IMR-90 (cell line): ENCODE measurements at regions not wholly inside any gene's neighbourhood (a gene's known extent, or its start where the extent isn't known, plus 50 kb on each side); places are given as distances from the start of the nearest gene placed in this dataset.

Source experiments
- ATAC-seq: fragments of 200-7000 bp; cut with Tn5 transposase; 2 replicates; pipeline ENCODE4 v1.9.1; 2020; ENCODE audit warnings: low read depth, mild to moderate bottlenecking, moderate library complexity
- BruUV-seq: library from RNA; stranded (reverse); fragments of 400-500 nt; replicated peaks from 2 replicates; lab custom pipeline; 2021; lab: Mats Ljungman, UMichigan
- CTCF ChIA-PET: fragments of 300-600 bp; formaldehyde crosslinking; extraction: SDS; loops from one replicate; lab custom pipeline; 2021; ENCODE audit warnings: antibody characterized with exemption; lab: Yijun Ruan, JAX
- POLR2A ChIA-PET: fragments of 300-600 bp; sonication (Branson Sonifier 250); formaldehyde crosslinking; loops from one replicate; lab custom pipeline; 2022; ENCODE audit warnings: antibody characterized with exemption; ENCODE audit not compliant: unreplicated experiment; lab: Charles Lee
- DNase-seq: peaks from one replicate; pipeline ENCODE4 v3.0.0; 2013
- H2AFZ ChIP-seq: replicated peaks from 2 replicates; pipeline ENCODE3; 2013; ENCODE audit warnings: low read length, mild to moderate bottlenecking; ENCODE audit not compliant: poor library complexity
- H2AK5ac ChIP-seq: 2 replicates; pipeline ENCODE4 v1.6.1; 2013; ENCODE audit warnings: low read depth, low read length, inconsistent platforms
- H2AK9ac ChIP-seq: replicated peaks from 2 replicates; pipeline ENCODE3; 2013; ENCODE audit warnings: mild to moderate bottlenecking, low read depth, low read length, moderate library complexity; ENCODE audit not compliant: poor library complexity
- H2BK120ac ChIP-seq: 2 replicates; pipeline ENCODE4 v1.6.1; 2013; ENCODE audit warnings: low read depth, low read length, inconsistent platforms
- H2BK15ac ChIP-seq: 3 replicates; pipeline ENCODE4 v1.6.1; 2013; ENCODE audit warnings: low read depth, low read length, inconsistent platforms
- H2BK20ac ChIP-seq: 2 replicates; pipeline ENCODE4 v1.6.1; 2013; ENCODE audit warnings: low read depth, mild to moderate bottlenecking, inconsistent platforms, low read length, moderate library complexity
- H2BK5ac ChIP-seq: 2 replicates; pipeline ENCODE4 v1.6.1; 2013; ENCODE audit warnings: mild to moderate bottlenecking, low read depth, low read length, inconsistent platforms; ENCODE audit not compliant: poor library complexity, severe bottlenecking
- H3K14ac ChIP-seq: replicated peaks from 2 replicates; pipeline ENCODE4 v1.6.1; 2013; ENCODE audit warnings: low read depth, low read length, inconsistent platforms
- H3K18ac ChIP-seq: 2 replicates; pipeline ENCODE4 v1.6.1; 2013; ENCODE audit warnings: low read depth, low read length, control low read depth
- H3K23ac ChIP-seq: 2 replicates; pipeline ENCODE4 v1.6.1; 2013; ENCODE audit warnings: low read depth, low read length, inconsistent platforms
- H3K27ac ChIP-seq: 2 replicates; pipeline ENCODE4 v1.5.1; 2013; ENCODE audit warnings: mild to moderate bottlenecking, control low read depth, low read length; ENCODE audit not compliant: insufficient read depth
- H3K27me3 ChIP-seq: 2 replicates; pipeline ENCODE4 v1.6.1; 2013; ENCODE audit warnings: low read length; ENCODE audit not compliant: control insufficient read depth, insufficient read depth
- H3K36me3 ChIP-seq: 2 replicates; pipeline ENCODE4 v1.6.1; 2013; ENCODE audit warnings: low read length, mixed read lengths; ENCODE audit not compliant: control insufficient read depth, insufficient read depth
- H3K4ac ChIP-seq: 2 replicates; pipeline ENCODE4 v1.6.1; 2013; ENCODE audit warnings: low read depth, low read length, inconsistent platforms
- H3K4me1 ChIP-seq: 2 replicates; pipeline ENCODE4 v1.6.1; 2013; ENCODE audit warnings: low read length, mixed read lengths; ENCODE audit not compliant: control insufficient read depth, insufficient read depth
- H3K4me2 ChIP-seq: 2 replicates; pipeline ENCODE4 v1.6.1; 2013; ENCODE audit warnings: low read depth, mild to moderate bottlenecking, control low read depth, low read length, moderate library complexity
- H3K4me3 ChIP-seq: 2 replicates; pipeline ENCODE4 v1.5.1; 2013; ENCODE audit warnings: low read depth, mild to moderate bottlenecking, control low read depth, low read length, moderate library complexity; ENCODE audit not compliant: insufficient read depth
- H3K56ac ChIP-seq: 2 replicates; pipeline ENCODE4 v1.6.1; 2013; ENCODE audit warnings: low read length, inconsistent platforms; ENCODE audit not compliant: insufficient read depth; ENCODE audit errors: extremely low read depth
- H3K79me1 ChIP-seq, 2 experiments: 2 replicates each; pipeline ENCODE4 v1.6.1; 2013; ENCODE audit warnings: low read length in 2 of 2, inconsistent platforms in 1 of 2, low read depth in 1 of 2
- H3K9ac ChIP-seq: 2 replicates; pipeline ENCODE4 v1.6.1; 2013; ENCODE audit warnings: low read depth, low read length, control low read depth
- H3K9me1 ChIP-seq: 2 replicates; pipeline ENCODE4 v1.6.1; 2013; ENCODE audit warnings: low read length, inconsistent platforms; ENCODE audit not compliant: insufficient read depth
- H3K9me3 ChIP-seq: 2 replicates; pipeline ENCODE4 v1.6.1; 2013; ENCODE audit warnings: low read length; ENCODE audit not compliant: control insufficient read depth, insufficient read depth
- H4K20me1 ChIP-seq: 2 replicates; pipeline ENCODE4 v1.6.1; 2013; ENCODE audit warnings: low read length, inconsistent platforms; ENCODE audit not compliant: insufficient read depth
- H4K5ac ChIP-seq: 2 replicates; pipeline ENCODE4 v1.6.1; 2013; ENCODE audit warnings: mild to moderate bottlenecking, low read depth, low read length, control low read depth
- H4K8ac ChIP-seq, 2 experiments: 2 replicates each; pipeline ENCODE4 v1.6.1; 2013; ENCODE audit warnings: low read depth in 2 of 2, low read length in 2 of 2, control low read depth in 1 of 2, inconsistent platforms in 1 of 2
- H4K91ac ChIP-seq: 2 replicates; pipeline ENCODE4 v1.6.1; 2013; ENCODE audit warnings: low read depth, low read length, inconsistent platforms; ENCODE audit not compliant: insufficient read depth
- BHLHE40 ChIP-seq: fragments of 150-350 bp; IDR thresholded peaks from 2 replicates; pipeline ENCODE4 v1.6.1; 2016; ENCODE audit warnings: mild to moderate bottlenecking, low read depth, low read length
- RAD21 ChIP-seq: IDR thresholded peaks from 2 replicates; pipeline ENCODE4 v1.6.1; 2012; ENCODE audit warnings: low read length, improper control_type of control experiment
- WGBS, 2 experiments: methylation state at CpG; one replicate each; pipeline versions ENCODE4 v1.1.5 to v1.1.7; 2013; ENCODE audit warnings: missing lambda C conversion rate in 2 of 2; ENCODE audit not compliant: insufficient read length in 1 of 2; ENCODE audit errors: extremely low coverage in 2 of 2; 5-methylcytosine and 5-hydroxymethylcytosine counted together
- dilution Hi-C: fragments of 300-500 bp; cut with HindIII; formaldehyde crosslinking; loops from one replicate; pipeline ENCODE4 v1.14.3; 2018; ENCODE audit warnings: low sequenced_read_pairs; ENCODE audit not compliant: unreplicated experiment
- in situ Hi-C: fragments of 300-500 bp; cut with MboI; formaldehyde crosslinking; loops from 3 replicates; pipeline ENCODE4 v1.14.3; 2019; ENCODE audit warnings: low sequenced_read_pairs, inconsistent platforms, mixed read lengths
- intact Hi-C: fragments of 100-400 bp; cut with micrococcal nuclease; formaldehyde crosslinking; loops from 2 replicates; pipeline ENCODE4 v1.10.0; 2022

DNA sequence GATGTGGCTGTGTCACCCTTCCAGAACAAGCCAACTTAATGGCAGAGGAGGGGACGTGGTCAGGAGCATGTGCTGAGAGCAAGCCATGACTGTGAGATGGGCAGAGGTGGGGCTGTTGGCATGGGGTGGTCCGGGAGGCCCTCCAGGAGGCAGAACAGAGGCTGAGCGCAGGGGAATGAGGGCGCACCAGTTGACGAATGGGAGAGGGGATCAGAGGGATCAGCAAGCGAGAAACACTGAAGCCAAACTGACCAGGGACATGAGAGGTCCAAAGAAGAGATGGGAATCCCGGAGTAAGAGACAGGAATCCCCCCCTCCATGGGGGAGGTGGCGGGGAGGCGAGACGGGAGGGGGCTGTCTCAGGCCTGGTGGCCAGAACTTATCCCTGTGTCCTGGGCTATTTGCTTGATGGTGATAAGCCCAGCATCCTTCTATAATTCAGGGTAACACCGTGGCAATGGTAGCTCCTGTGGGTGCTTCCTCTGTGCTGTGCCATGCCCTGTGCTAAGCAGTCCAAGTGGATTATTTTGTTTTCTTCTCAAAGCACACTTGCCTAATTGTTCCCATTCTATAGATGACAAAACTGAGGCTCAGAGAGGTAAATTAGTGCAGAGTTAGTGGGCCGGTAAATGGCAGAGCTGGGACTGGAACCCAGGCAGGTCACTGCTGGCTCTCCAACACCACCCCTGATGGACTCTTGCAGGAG is 83.4 kb upstream of the SHISAL1 start:
- Histone ChIP-seq H4K20me1 (no peaks in the 10 kb centered on the region), H2BK20ac (no peak overlapping the region), H3K79me1 (no peaks in the 10 kb centered on the region), H3K56ac (no peak overlapping the region), H4K8ac (no peak overlapping the region), H2BK15ac (no peak overlapping the region), H3K4me2 (no peak overlapping the region), H4K91ac (no peak overlapping the region), H3K23ac (no peak overlapping the region), H3K4ac (no peak overlapping the region), H3K4me3 (no peak overlapping the region), H3K27me3 (peaks cover 13% of the 10 kb centered on the region), H2AK5ac (no peak overlapping the region), H3K14ac (no peak overlapping the region), H4K5ac (no peak overlapping the region), H2BK120ac (no peak overlapping the region), H3K18ac (no peak overlapping the region), H3K4me1 (no peaks in the 10 kb centered on the region), H2BK5ac (no peak overlapping the region), H2AK9ac (no peak overlapping the region), H3K36me3 (no peaks in the 10 kb centered on the region), H3K27ac (no peak overlapping the region), H3K9ac (no peak overlapping the region), H3K9me1 (no peaks in the 10 kb centered on the region), H3K9me3 (no peaks in the 10 kb centered on the region), H2AFZ (no peak overlapping the region)
- dilution Hi-C loops (no loop called here), in situ Hi-C loops (no loop called here), intact Hi-C loops (no loop called here)
- CTCF ChIA-PET = no interaction called here
- POLR2A ChIA-PET = no interaction called here
- BruUV-seq = no TSS peak
- TF ChIP-seq RAD21 = no peak
- no peak for TF ChIP-seq BHLHE40
- no peak for ATAC-seq
- WGBS, 2 experiments = 58% methylated on average over 2 of the region's 12 CpGs; no CpG with 5 or more reads in 1 of the 2 experiments
- DNase-seq = no peak
